ENCODE measurements at regions not wholly inside any gene's neighbourhood (a gene's known extent, or its start where the extent isn't known, plus 50 kb on each side); places are given as distances from the start of the nearest gene placed in this dataset.

GRCh38 chr2:186105016-186105724, 366.6 kb downstream of the FSIP2 start:
- TF ChIP-seq POLR2A (IDR thresholded peaks at IDR 0.05) (no peak), CTCF (IDR thresholded peaks at IDR 0.05) (no peak)
